CD4-positive, alpha-beta T cell treated with Interleukin-4 for 4 hours (primary cell): ENCODE measurements at regions not wholly inside any gene's neighbourhood (a gene's known extent, or its start where the extent isn't known, plus 50 kb on each side); places are given as distances from the start of the nearest gene placed in this dataset.
"Not testable (repeated sequence)": the region's sequence is repeated elsewhere in the genome, so short reads cannot be mapped to it uniquely, and the experiment has no call there.

Source experiments
- DNase-seq: peaks from one replicate; pipeline ENCODE4 v3.0.0-alpha.2; 2020

DNA sequence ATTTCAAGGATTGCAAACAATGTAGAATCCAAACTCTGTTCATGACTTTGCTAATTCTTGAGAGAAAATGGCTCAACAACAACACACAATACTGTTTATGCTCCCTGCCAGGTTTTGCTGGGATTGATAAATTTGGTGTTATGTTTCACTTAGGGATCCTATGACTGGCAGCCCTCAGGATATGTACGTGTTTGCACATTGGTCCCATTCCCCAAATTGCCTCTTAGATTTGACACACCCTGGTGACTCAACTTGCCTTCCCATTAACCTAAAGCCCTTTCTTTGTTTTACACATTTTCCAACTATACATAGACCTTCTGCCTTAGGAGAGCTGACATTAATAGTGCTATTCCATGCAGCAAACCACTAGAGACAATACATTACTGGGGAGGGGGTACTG is 809.4 kb upstream of the AMELY start:
- DNase-seq, result no peak

DNA sequence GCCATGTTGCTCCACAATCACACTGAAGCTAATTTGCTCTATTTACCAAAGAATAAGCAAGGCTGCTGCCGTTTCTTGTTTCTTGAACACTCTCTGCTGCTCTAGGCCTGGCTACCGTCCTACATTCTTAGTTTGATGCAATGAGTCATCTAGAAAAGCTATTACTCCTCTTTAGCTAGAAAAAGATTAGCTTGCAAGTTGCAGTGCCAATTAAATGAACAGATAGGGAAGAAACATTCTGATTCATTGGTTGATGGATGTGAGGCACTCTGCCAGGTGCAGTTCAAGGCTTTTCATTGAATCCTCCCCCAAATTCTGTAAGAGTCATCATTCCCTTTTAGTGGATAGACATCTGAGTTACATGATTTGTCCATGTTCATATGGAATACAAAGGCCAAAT is 807.7 kb upstream of the AMELY start:
- no peak for DNase-seq

DNA sequence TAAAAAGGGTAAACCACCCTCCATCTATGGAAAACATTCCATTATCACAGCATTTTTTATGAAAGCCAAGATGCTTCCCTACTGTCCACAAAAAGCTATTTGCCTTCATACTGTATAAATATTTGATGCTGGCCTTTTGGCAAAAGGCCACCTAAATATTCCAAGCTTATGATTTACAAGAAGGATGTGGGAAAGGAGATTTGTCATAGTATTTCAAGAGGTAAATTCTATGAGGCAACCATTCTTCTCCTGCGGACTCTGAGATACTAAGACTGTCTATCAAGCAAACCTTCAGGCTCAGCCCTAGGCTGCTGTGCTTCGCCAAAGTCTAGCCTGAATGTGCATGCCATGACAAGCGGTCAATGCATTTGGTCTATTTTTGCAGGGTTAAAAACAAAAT is 807.1 kb upstream of the AMELY start:
- DNase-seq, result no peak

GRCh38 chrY:7718126-7718525 is 806.6 kb upstream of the AMELY start:
- no peak for DNase-seq

DNA sequence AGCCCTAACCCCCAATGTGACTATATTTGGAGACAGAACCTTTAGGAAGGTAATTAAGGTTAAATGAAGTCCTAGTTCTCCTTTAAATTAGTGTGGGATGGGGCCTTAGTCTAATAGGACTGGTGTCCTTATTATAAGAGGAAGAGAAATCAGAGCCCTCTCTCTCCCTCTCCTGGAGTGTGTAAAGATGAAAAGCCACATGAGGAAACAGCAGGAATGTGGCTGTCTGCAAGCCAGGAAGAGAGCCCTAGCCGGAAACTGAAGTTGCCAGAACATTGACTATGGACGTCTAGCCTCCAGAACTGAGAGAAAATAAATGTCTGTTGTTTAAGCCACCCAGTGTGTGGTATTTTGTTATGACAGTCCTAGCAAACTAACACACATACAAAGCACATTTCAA is 802.9 kb upstream of the AMELY start:
- DNase-seq, result no peak

- DNase-seq, result not testable (repeated sequence)
Observed at GRCh38 chrY:7713738-7714137, 802.2 kb upstream of the AMELY start.

DNA sequence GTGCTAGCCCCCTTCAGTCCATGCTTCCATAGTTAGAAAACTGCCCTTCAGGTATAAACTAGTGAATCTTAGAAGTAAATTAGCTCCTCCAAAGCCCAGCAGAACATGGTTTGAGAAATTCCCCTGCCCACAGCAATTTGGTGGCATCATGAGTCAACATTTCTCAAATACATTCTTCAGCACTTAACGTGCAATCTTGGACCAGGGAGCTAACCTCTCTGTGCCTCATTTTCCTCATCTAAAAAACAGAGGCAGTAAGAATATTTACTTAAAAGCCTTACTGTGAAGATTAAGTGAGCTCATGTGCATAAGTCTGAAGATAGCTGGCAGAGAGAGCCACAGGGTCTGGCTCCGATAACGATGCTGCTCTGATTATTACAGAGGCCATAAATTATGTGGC is 800.7 kb upstream of the AMELY start:
- DNase-seq, result no peak

DNA sequence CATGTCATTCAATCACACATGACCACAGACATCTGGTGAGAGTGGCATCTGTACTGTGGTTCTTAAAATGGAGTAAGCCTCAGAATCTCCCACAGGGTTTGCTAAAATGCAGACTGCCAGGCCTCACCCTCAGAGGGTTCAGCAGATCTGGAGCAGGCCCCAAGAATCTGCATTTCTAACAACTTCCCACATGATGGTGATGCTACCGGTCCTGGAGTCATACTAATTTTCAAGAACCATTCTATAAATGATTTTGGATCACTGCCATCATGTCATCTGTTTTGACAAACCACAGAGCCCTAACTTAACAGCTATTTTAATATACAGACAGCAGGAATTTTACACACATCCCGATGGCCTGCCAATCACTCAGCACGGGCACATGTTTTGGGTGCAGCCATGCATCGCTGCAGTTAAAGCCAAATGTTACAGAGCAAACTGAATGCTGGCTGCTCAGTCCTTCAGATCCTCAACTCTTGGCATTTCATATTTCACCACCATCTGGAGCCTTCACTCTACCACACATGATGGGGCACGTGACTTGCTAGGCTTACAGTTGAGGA is 792.1 kb upstream of the AMELY start:
- DNase-seq, result no peak

DNA sequence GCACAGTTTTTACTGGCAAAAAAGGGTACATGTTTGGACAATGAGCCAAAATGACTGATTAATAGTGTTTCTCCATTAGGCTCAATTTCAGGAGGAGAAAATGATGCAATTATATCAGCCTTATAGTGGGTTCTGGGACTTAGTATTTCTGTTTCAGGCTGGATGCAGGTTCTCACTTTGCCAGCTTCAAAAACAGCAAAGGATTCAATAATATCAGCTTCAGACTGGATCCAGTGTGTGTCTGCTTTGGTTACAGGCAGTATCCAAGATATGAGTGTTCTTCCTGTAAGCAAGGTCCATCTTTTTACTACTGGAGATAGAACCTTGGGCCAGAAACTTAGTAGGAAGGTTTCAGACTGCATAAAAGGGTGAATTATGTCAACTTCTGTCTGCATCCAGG is 790.9 kb upstream of the AMELY start:
- DNase-seq, result no peak

DNA sequence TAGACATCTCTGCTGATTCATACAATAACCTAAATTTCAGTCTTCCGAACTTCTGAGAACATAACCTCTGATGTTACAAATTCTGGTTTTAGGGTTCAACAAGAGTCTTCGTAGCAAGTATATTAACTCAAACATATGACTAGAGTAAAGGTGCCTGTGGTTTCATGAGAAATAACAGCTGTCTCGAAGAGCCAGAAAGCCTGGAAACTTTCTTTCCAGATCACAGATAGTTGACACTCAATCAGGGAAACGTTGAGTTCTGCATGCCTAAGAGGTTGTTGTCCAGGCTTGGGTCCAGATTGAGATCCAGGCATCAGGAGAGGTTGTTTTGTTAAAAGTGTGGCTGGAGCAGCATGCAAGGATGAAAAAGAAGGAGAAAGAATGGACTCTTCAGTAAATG is 790.1 kb upstream of the AMELY start:
- no peak for DNase-seq

DNA sequence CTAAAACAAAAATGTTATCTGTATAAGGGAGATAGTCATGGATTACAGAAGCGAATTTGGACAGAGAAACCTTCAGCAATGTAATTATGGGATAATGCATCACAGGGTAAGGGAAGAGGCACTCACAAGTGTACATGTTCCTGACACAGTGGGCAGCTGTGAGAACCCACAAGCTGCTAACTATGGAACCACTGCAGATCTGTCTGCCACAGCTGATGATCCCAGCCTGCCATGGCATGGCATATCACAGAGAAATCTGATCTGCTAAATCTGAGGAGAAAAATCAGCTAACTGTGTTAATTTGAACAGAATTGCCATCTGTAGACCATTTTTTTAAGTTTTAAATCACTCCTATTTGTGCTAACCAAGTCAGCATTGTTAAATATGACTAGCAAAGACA is 786.0 kb upstream of the AMELY start:
- DNase-seq, result no peak

GRCh38 chrY:7692701-7693100 is 781.1 kb upstream of the AMELY start:
- no peak for DNase-seq

DNA sequence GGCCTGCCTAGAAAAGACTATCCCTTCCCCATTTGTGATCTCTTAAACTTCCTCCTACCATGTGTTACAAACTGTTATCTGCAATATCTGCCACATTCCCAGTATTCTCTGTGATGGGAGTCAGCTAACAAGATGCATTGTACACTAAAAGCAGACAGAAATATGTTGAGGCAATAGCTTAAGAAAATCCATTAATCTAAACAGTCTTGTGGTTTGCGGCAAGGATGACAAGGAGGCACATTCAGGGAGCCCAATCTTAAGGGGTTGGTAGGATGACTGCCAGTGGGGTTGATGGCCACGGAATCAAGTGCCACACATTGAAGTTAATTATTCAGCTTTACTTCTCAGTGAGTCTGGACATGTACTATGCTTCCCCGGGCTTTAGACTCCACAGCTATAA is 775.5 kb upstream of the AMELY start:
- DNase-seq, result no peak

- no peak for DNase-seq
Observed at GRCh38 chrY:7684546-7684945, 773.0 kb upstream of the AMELY start.

DNA sequence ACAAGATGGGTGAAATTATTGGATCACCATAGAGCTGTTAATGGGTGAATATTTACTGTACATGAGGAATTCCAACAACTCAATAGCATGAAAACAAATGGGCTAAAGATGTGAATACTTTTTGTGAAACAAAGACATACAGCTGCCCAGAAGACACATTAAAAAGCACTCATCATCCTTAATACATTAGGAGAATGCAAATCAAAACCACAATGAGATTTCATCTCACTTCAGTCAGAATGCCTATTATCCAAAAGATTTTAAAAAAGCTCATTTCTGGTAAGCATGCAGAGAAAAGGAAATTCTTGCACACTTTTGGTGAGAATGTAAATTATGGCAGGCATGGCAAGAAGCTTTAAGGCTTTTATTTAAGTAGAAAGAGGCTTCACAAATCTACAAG is 770.8 kb upstream of the AMELY start:
- DNase-seq, result no peak

GRCh38 chrY:7681426-7681825 is 769.9 kb upstream of the AMELY start:
- no peak for DNase-seq

DNA sequence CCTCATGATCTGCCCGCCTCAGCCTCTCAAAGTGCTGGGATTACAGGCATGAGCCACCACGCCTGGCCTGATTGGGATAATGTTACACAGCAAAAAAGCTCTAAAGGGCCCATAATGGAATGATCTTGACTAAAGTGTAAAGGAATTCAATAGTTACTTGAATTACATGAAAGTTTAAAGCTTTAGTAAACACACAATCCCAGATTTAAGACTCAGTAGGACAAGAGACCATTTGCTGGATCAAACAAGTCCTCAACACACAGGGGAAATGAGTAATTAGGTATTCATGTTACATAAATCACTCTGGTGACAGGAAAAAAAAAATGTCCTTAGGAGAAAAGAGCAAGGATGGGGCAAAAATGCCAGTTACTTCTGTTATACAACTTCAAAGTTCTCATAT is 762.9 kb upstream of the AMELY start:
- no peak for DNase-seq

DNA sequence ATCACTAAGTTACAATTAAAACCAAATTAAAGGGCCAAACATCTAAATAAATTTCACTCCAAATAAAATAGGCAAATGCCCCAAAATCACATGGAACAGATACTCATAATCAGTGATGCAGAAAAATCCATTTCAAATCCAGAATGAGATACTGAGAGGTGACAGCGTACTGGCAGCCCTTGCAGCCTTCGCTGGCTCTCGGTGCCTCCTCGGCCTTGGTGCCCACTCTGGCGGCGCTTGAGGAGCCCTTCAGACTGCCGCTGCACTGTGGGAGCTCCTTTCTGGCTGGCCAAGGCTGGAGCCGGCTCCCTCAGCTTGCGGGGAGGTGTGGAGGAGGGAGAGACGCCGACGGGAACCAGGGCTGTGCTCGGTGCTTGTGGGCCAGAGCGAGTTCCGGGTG is 761.2 kb upstream of the AMELY start:
- DNase-seq, result no peak

- DNase-seq, result no peak
Observed at GRCh38 chrY:7663261-7663660, 751.7 kb upstream of the AMELY start.

GRCh38 chrY:7659047-7659446 is 747.5 kb upstream of the AMELY start:
- DNase-seq, result no peak

- DNase-seq, result no peak
Observed at GRCh38 chrY:7656596-7656995, 745.0 kb upstream of the AMELY start.

- no peak for DNase-seq
Observed at GRCh38 chrY:7654985-7655384, 743.4 kb upstream of the AMELY start.

DNA sequence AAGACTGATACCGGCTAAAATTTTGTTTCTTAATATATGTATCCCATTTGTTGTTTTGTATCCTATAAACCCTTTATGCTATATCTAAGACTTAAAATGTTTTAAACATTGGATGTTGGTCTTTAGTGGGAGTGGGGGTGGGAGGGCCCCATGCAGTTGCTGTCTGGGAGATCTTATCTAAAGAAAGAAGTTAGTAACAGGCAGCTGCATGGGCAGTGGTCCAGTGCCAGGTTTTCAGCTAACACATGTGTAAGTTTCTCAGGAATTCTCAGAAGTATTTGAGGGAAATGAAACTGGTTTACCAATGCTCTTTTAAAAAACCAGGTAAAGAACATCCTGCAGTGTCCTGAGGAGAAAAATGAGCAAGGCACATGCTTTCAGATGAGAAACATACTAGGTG is 738.3 kb upstream of the AMELY start:
- DNase-seq, result not testable (repeated sequence)
